Neural cell (in vitro differentiated cells): ENCODE measurements at regions not wholly inside any gene's neighbourhood (a gene's known extent, or its start where the extent isn't known, plus 50 kb on each side); places are given as distances from the start of the nearest gene placed in this dataset.

Experiments
- H2AFZ ChIP-seq: fragments of 200-600, 300-800 bp; sonication (generic), shearing (Covaris generic); 2 replicates; pipeline ENCODE4 v1.6.0; 2014; ENCODE audit warnings: low read depth, mild to moderate bottlenecking, antibody characterized with exemption, low read length, moderate library complexity
- H3F3A ChIP-seq: fragments of 200-600 bp; shearing (Covaris generic); 2 replicates; pipeline ENCODE4 v1.6.1; 2016; ENCODE audit warnings: mild to moderate bottlenecking, moderate library complexity, mixed read lengths, antibody characterized with exemption, low read length; ENCODE audit not compliant: insufficient read depth, poor library complexity, severe bottlenecking
- H3K27ac ChIP-seq: fragments of 200-600, 300-800 bp; sonication (generic), shearing (Covaris generic); 2 replicates; pipeline ENCODE4 v1.5.1; 2014; ENCODE audit warnings: mild to moderate bottlenecking, low read length, moderate library complexity
- H3K27me3 ChIP-seq: fragments of 300-800, 200-600 bp; sonication (generic), shearing (Covaris generic); 2 replicates; pipeline ENCODE4 v1.6.0; 2014; ENCODE audit warnings: mild to moderate bottlenecking, low read depth, low read length, moderate library complexity; ENCODE audit not compliant: insufficient read depth
- H3K36me3 ChIP-seq: fragments of 300-800, 200-600 bp; sonication (generic), shearing (Covaris generic); 2 replicates; pipeline ENCODE4 v1.5.1; 2014; ENCODE audit warnings: mild to moderate bottlenecking, antibody characterized with exemption, low read length, moderate library complexity; ENCODE audit not compliant: insufficient read depth
- H3K4me2 ChIP-seq: fragments of 300-800, 200-600 bp; sonication (generic), shearing (Covaris generic); 2 replicates; pipeline ENCODE4 v1.6.0; 2014; ENCODE audit warnings: mild to moderate bottlenecking, low read length
- H3K4me3 ChIP-seq: fragments of 300-800, 200-600 bp; sonication (generic), shearing (Covaris generic); 2 replicates; pipeline ENCODE4 v1.5.1; 2014; ENCODE audit warnings: mild to moderate bottlenecking, low read length, moderate library complexity
- H3K79me2 ChIP-seq: fragments of 200-600 bp; shearing (Covaris generic); replicated peaks from 2 replicates; pipeline ENCODE4 v1.6.0; 2014; ENCODE audit warnings: mild to moderate bottlenecking, low read length, moderate library complexity; ENCODE audit not compliant: insufficient read depth
- H3K9ac ChIP-seq: fragments of 300-800, 200-600 bp; sonication (generic), shearing (Covaris generic); 2 replicates; pipeline ENCODE4 v1.6.1; 2016; ENCODE audit warnings: mild to moderate bottlenecking, low read length, mixed read lengths
- H3K9me2 ChIP-seq: fragments of 200-600 bp; shearing (Covaris generic); 2 replicates; pipeline ENCODE4 v1.6.1; 2016; ENCODE audit warnings: mild to moderate bottlenecking, low read length, mixed read lengths; ENCODE audit not compliant: insufficient read depth
- H3K9me3 ChIP-seq: fragments of 200-600, 300-800 bp; sonication (generic), shearing (Covaris generic); 2 replicates; pipeline ENCODE4 v1.6.1; 2016; ENCODE audit warnings: mild to moderate bottlenecking, mixed run types, low read length, moderate library complexity, mixed read lengths
- H4K20me1 ChIP-seq: fragments of 200-600 bp; shearing (Covaris generic); 2 replicates; pipeline ENCODE4 v1.6.1; 2016; ENCODE audit warnings: mild to moderate bottlenecking, mixed run types; ENCODE audit not compliant: insufficient read depth
- CTCF ChIP-seq: fragments of 450-650 bp; IDR thresholded peaks from 2 replicates; pipeline ENCODE4 v1.5.1; 2014; ENCODE audit warnings: antibody characterized with exemption, mild to moderate bottlenecking, moderate library complexity; ENCODE audit not compliant: poor library complexity, severe bottlenecking
- EP300 ChIP-seq: fragments of 450-650 bp; conservative IDR thresholded peaks from 2 replicates; pipeline ENCODE4 v1.6.1; 2014; ENCODE audit warnings: antibody characterized with exemption, mild to moderate bottlenecking, moderate library complexity; ENCODE audit not compliant: poor library complexity, severe bottlenecking
- EZH2 ChIP-seq: fragments of 200-600, 300-800 bp; shearing (Covaris generic), sonication (generic); IDR thresholded peaks from 2 replicates; pipeline ENCODE4 v1.6.1; 2014; ENCODE audit warnings: antibody characterized with exemption, low read length, borderline replicate concordance, mild to moderate bottlenecking; ENCODE audit not compliant: insufficient read depth, poor library complexity, severe bottlenecking
- MXI1 ChIP-seq: fragments of 450-650 bp; conservative IDR thresholded peaks from 2 replicates; pipeline ENCODE4 v1.6.1; 2014; ENCODE audit warnings: antibody characterized with exemption, mild to moderate bottlenecking; ENCODE audit not compliant: poor library complexity, severe bottlenecking
- POLR2AphosphoS5 ChIP-seq: IDR thresholded peaks from 2 replicates; pipeline ENCODE4 v1.6.1; 2012
- RAD21 ChIP-seq: fragments of 450-650 bp; conservative IDR thresholded peaks from 2 replicates; pipeline ENCODE4 v1.6.1; 2014; ENCODE audit warnings: antibody characterized with exemption, mild to moderate bottlenecking, moderate library complexity
- SMC3 ChIP-seq: fragments of 450-650 bp; conservative IDR thresholded peaks from 2 replicates; pipeline ENCODE4 v1.6.1; 2014; ENCODE audit warnings: antibody characterized with exemption, mild to moderate bottlenecking, moderate library complexity; ENCODE audit not compliant: poor library complexity
- TAF1 ChIP-seq: IDR thresholded peaks from 2 replicates; pipeline ENCODE4 v1.6.1; 2012; ENCODE audit warnings: low read depth
- TF ChIP-seq, protein P1 (sequence below): IDR thresholded peaks from 2 replicates; pipeline ENCODE4 v1.6.1; 2012; ENCODE audit warnings: borderline replicate concordance

- H3K4me2 ChIP-seq: no peak overlapping the region
- no peaks in the 10 kb centered on the region for H3K27me3 ChIP-seq
- no peak for TF ChIP-seq CTCF
- TF ChIP-seq EZH2: no peak
- no peak for TF ChIP-seq SMC3
- TF ChIP-seq POLR2AphosphoS5: no peak
- TF ChIP-seq, protein P1, sequence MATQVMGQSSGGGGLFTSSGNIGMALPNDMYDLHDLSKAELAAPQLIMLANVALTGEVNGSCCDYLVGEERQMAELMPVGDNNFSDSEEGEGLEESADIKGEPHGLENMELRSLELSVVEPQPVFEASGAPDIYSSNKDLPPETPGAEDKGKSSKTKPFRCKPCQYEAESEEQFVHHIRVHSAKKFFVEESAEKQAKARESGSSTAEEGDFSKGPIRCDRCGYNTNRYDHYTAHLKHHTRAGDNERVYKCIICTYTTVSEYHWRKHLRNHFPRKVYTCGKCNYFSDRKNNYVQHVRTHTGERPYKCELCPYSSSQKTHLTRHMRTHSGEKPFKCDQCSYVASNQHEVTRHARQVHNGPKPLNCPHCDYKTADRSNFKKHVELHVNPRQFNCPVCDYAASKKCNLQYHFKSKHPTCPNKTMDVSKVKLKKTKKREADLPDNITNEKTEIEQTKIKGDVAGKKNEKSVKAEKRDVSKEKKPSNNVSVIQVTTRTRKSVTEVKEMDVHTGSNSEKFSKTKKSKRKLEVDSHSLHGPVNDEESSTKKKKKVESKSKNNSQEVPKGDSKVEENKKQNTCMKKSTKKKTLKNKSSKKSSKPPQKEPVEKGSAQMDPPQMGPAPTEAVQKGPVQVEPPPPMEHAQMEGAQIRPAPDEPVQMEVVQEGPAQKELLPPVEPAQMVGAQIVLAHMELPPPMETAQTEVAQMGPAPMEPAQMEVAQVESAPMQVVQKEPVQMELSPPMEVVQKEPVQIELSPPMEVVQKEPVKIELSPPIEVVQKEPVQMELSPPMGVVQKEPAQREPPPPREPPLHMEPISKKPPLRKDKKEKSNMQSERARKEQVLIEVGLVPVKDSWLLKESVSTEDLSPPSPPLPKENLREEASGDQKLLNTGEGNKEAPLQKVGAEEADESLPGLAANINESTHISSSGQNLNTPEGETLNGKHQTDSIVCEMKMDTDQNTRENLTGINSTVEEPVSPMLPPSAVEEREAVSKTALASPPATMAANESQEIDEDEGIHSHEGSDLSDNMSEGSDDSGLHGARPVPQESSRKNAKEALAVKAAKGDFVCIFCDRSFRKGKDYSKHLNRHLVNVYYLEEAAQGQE: no peak
- TF ChIP-seq TAF1: no peak
- no peak for TF ChIP-seq MXI1
- TF ChIP-seq EP300: no peak
- no peak for TF ChIP-seq RAD21
These were observed 68.2 kb downstream of the MAP10 start for GRCh38 chr1:232873412-232873811.

GRCh38 chr1:232873931-232874330 is 68.7 kb downstream of the MAP10 start:
- Histone ChIP-seq H3F3A (no peaks in the 10 kb centered on the region), H3K9ac (no peak overlapping the region), H3K36me3 (no peaks in the 10 kb centered on the region), H3K27me3 (no peaks in the 10 kb centered on the region), H3K4me2 (no peak overlapping the region), H3K79me2 (no peaks in the 10 kb centered on the region), H3K9me3 (no peaks in the 10 kb centered on the region), H3K4me3 (no peak overlapping the region), H2AFZ (no peak overlapping the region), H3K27ac (no peak overlapping the region), H4K20me1 (no peaks in the 10 kb centered on the region), H3K9me2 (no peaks in the 10 kb centered on the region)
- TF ChIP-seq TAF1 (no peak), MXI1 (no peak), POLR2AphosphoS5 (no peak), CTCF (no peak), EZH2 (no peak), EP300 (no peak), SMC3 (no peak), RAD21 (no peak)
- TF ChIP-seq, protein P1: no peak

More at GRCh38 chr1:232873412-232873811, 68.2 kb downstream of the MAP10 start:
- no peak overlapping the region for H3K4me3 ChIP-seq
- no peaks in the 10 kb centered on the region for H3K9me2 ChIP-seq
- no peaks in the 10 kb centered on the region for H3K36me3 ChIP-seq
- H3K9me3 ChIP-seq: no peaks in the 10 kb centered on the region
- H3K79me2 ChIP-seq: no peaks in the 10 kb centered on the region
- no peaks in the 10 kb centered on the region for H4K20me1 ChIP-seq
- H2AFZ ChIP-seq: no peak overlapping the region
- H3K27ac ChIP-seq: no peak overlapping the region
- no peaks in the 10 kb centered on the region for H3F3A ChIP-seq
- no peak overlapping the region for H3K9ac ChIP-seq
